Activated CD4-positive, alpha-beta memory T cell treated with anti-CD3 and anti-CD28 coated beads, Interleukin-2, amount 10 ng/mL, durations not matched to agents 7 days and 5 days (primary cell): ENCODE measurements at regions not wholly inside any gene's neighbourhood (a gene's known extent, or its start where the extent isn't known, plus 50 kb on each side); places are given as distances from the start of the nearest gene placed in this dataset.

ENCODE experiments used
- CTCF ChIA-PET: fragments of 350-600 bp; sonication (Branson Sonifier 250); formaldehyde crosslinking; loops from one replicate; lab custom pipeline; 2021; ENCODE audit warnings: antibody characterized with exemption, inconsistent platforms; lab: Charles Lee
- POLR2A ChIA-PET: fragments of 350-600 bp; sonication (Branson Sonifier 250); formaldehyde crosslinking; loops from one replicate; lab custom pipeline; 2021; ENCODE audit warnings: antibody characterized with exemption; lab: Charles Lee
- DNase-seq: peaks from one replicate; pipeline ENCODE4 v3.0.0-alpha.2; 2020
- H3K27ac Mint-ChIP-seq: one replicate; pipeline ENCODE4 v1.8.0; 2021; ENCODE audit warnings: mild to moderate bottlenecking, mixed read lengths
- H3K27me3 Mint-ChIP-seq: one replicate; pipeline ENCODE4 v1.8.0; 2021; ENCODE audit warnings: mixed read lengths
- H3K36me3 Mint-ChIP-seq: one replicate; pipeline ENCODE4 v1.8.0; 2021; ENCODE audit warnings: low read depth, mixed read lengths
- H3K4me1 Mint-ChIP-seq: one replicate; pipeline ENCODE4 v1.8.0; 2021; ENCODE audit warnings: mixed read lengths
- H3K4me3 Mint-ChIP-seq: one replicate; pipeline ENCODE4 v1.8.0; 2021; ENCODE audit warnings: mild to moderate bottlenecking, mixed read lengths
- H3K9me3 Mint-ChIP-seq: one replicate; pipeline ENCODE4 v1.8.0; 2021; ENCODE audit warnings: mixed read lengths

- ChIA-PET POLR2A (no interaction called here), CTCF (no interaction called here)
- no peaks in the 10 kb centered on the region for H3K9me3 Mint-ChIP-seq
- no peaks in the 10 kb centered on the region for H3K4me1 Mint-ChIP-seq
- H3K27ac Mint-ChIP-seq, result no peak overlapping the region
- H3K36me3 Mint-ChIP-seq, result no peaks in the 10 kb centered on the region
- no peak for DNase-seq
- H3K4me3 Mint-ChIP-seq, result no peak overlapping the region
- no peaks in the 10 kb centered on the region for H3K27me3 Mint-ChIP-seq
These were observed 446.3 kb upstream of the POT1 start for GRCh38 chr7:125375942-125376341.

- DNase-seq, result no peak
- Mint-ChIP-seq H3K4me3 (no peak overlapping the region), H3K36me3 (no peaks in the 10 kb centered on the region), H3K27ac (no peak overlapping the region), H3K27me3 (no peaks in the 10 kb centered on the region), H3K9me3 (peaks cover 6% of the 10 kb centered on the region), H3K4me1 (no peaks in the 10 kb centered on the region)
- ChIA-PET POLR2A (no interaction called here), CTCF (interaction anchor here (0.6 kb wide), 1 partner anchor 482 kb away, joined by 3 read pairs; no protein-coding TSS in a partner anchor)
These were observed 440.9 kb upstream of the POT1 start for GRCh38 chr7:125370502-125370901.

- no peak overlapping the region for H3K4me3 Mint-ChIP-seq
These were observed 434.2 kb upstream of the POT1 start for GRCh38 chr7:125363873-125364272.

GRCh38 chr7:125358551-125359167 lies 429.0 kb upstream of the POT1 start:
- POLR2A ChIA-PET, result no interaction called here
- no peak for DNase-seq
- H3K4me1 Mint-ChIP-seq, result no peaks in the 10 kb centered on the region
- no peaks in the 10 kb centered on the region for H3K36me3 Mint-ChIP-seq
- no peaks in the 10 kb centered on the region for H3K27me3 Mint-ChIP-seq
- CTCF ChIA-PET, result no interaction called here
- H3K9me3 Mint-ChIP-seq, result no peaks in the 10 kb centered on the region
- H3K4me3 Mint-ChIP-seq, result no peak overlapping the region
- no peak overlapping the region for H3K27ac Mint-ChIP-seq

More at GRCh38 chr7:125363873-125364272, 434.2 kb upstream of the POT1 start:
- Mint-ChIP-seq H3K9me3 (peaks cover 8% of the 10 kb centered on the region), H3K36me3 (no peaks in the 10 kb centered on the region), H3K27ac (no peak overlapping the region), H3K27me3 (no peaks in the 10 kb centered on the region), H3K4me1 (no peaks in the 10 kb centered on the region)
- ChIA-PET POLR2A (no interaction called here), CTCF (no interaction called here)
- DNase-seq, result no peak

GRCh38 chr7:125357676-125358455 lies 428.2 kb upstream of the POT1 start:
- CTCF ChIA-PET, result no interaction called here
- no peaks in the 10 kb centered on the region for H3K36me3 Mint-ChIP-seq

GRCh38 chr7:125355899-125356298 lies 426.3 kb upstream of the POT1 start:
- DNase-seq, result no peak
- Mint-ChIP-seq H3K9me3 (no peaks in the 10 kb centered on the region), H3K4me3 (no peak overlapping the region), H3K27ac (no peak overlapping the region), H3K27me3 (no peaks in the 10 kb centered on the region), H3K36me3 (no peaks in the 10 kb centered on the region), H3K4me1 (no peaks in the 10 kb centered on the region)
- ChIA-PET CTCF (no interaction called here), POLR2A (no interaction called here)

More at GRCh38 chr7:125357676-125358455, 428.2 kb upstream of the POT1 start:
- Mint-ChIP-seq H3K27ac (no peak overlapping the region), H3K27me3 (no peaks in the 10 kb centered on the region), H3K4me3 (no peak overlapping the region), H3K4me1 (no peaks in the 10 kb centered on the region), H3K9me3 (no peaks in the 10 kb centered on the region)
- POLR2A ChIA-PET, result no interaction called here
- no peak for DNase-seq

- H3K36me3 Mint-ChIP-seq, result no peaks in the 10 kb centered on the region
- H3K4me3 Mint-ChIP-seq, result no peak overlapping the region
- H3K4me1 Mint-ChIP-seq, result no peaks in the 10 kb centered on the region
- ChIA-PET POLR2A (no interaction called here), CTCF (no interaction called here)
- DNase-seq, result no peak
- H3K27ac Mint-ChIP-seq, result no peak overlapping the region
- H3K27me3 Mint-ChIP-seq, result no peaks in the 10 kb centered on the region
- H3K9me3 Mint-ChIP-seq, result peaks cover 4% of the 10 kb centered on the region
These were observed 417.6 kb upstream of the POT1 start for GRCh38 chr7:125347269-125347668.

- Mint-ChIP-seq H3K27ac (no peak overlapping the region), H3K36me3 (no peaks in the 10 kb centered on the region), H3K4me1 (no peaks in the 10 kb centered on the region), H3K9me3 (peaks cover 6% of the 10 kb centered on the region), H3K27me3 (no peaks in the 10 kb centered on the region), H3K4me3 (no peak overlapping the region)
- DNase-seq, result no peak
- POLR2A ChIA-PET, result no interaction called here
- CTCF ChIA-PET, result no interaction called here
These were observed 408.5 kb upstream of the POT1 start for GRCh38 chr7:125338110-125338509.

GRCh38 chr7:125336326-125336725 lies 406.7 kb upstream of the POT1 start:
- H3K36me3 Mint-ChIP-seq, result no peaks in the 10 kb centered on the region
- no peaks in the 10 kb centered on the region for H3K27me3 Mint-ChIP-seq
- POLR2A ChIA-PET, result no interaction called here
- CTCF ChIA-PET, result no interaction called here
- H3K4me1 Mint-ChIP-seq, result no peaks in the 10 kb centered on the region
- no peak overlapping the region for H3K4me3 Mint-ChIP-seq
- H3K27ac Mint-ChIP-seq, result no peak overlapping the region
- no peak for DNase-seq
- H3K9me3 Mint-ChIP-seq, result peaks cover 6% of the 10 kb centered on the region

GRCh38 chr7:125326666-125327255 lies 397.1 kb upstream of the POT1 start:
- DNase-seq, result no peak
- no peak overlapping the region for H3K27ac Mint-ChIP-seq
- POLR2A ChIA-PET, result no interaction called here
- H3K27me3 Mint-ChIP-seq, result no peaks in the 10 kb centered on the region
- H3K9me3 Mint-ChIP-seq, result peaks cover 5% of the 10 kb centered on the region
- H3K36me3 Mint-ChIP-seq, result no peaks in the 10 kb centered on the region
- CTCF ChIA-PET, result no interaction called here
- no peaks in the 10 kb centered on the region for H3K4me1 Mint-ChIP-seq
- no peak overlapping the region for H3K4me3 Mint-ChIP-seq

GRCh38 chr7:125316466-125316865 lies 386.8 kb upstream of the POT1 start:
- ChIA-PET CTCF (no interaction called here), POLR2A (no interaction called here)
- no peak for DNase-seq
- Mint-ChIP-seq H3K4me3 (no peak overlapping the region), H3K9me3 (no peaks in the 10 kb centered on the region), H3K27ac (no peak overlapping the region), H3K36me3 (no peaks in the 10 kb centered on the region), H3K4me1 (no peaks in the 10 kb centered on the region), H3K27me3 (no peaks in the 10 kb centered on the region)

GRCh38 chr7:125299003-125299765 lies 369.6 kb upstream of the POT1 start:
- Mint-ChIP-seq H3K9me3 (peaks cover 5% of the 10 kb centered on the region), H3K27ac (no peak overlapping the region), H3K27me3 (no peaks in the 10 kb centered on the region), H3K36me3 (no peaks in the 10 kb centered on the region), H3K4me3 (no peak overlapping the region), H3K4me1 (no peaks in the 10 kb centered on the region)
- ChIA-PET CTCF (no interaction called here), POLR2A (no interaction called here)
- DNase-seq, result no peak

- H3K36me3 Mint-ChIP-seq, result no peaks in the 10 kb centered on the region
- H3K27me3 Mint-ChIP-seq, result no peaks in the 10 kb centered on the region
- no peak for DNase-seq
- no peak overlapping the region for H3K27ac Mint-ChIP-seq
- POLR2A ChIA-PET, result no interaction called here
- H3K9me3 Mint-ChIP-seq, result peaks cover 4% of the 10 kb centered on the region
- no peak overlapping the region for H3K4me3 Mint-ChIP-seq
- no peaks in the 10 kb centered on the region for H3K4me1 Mint-ChIP-seq
- CTCF ChIA-PET, result no interaction called here
These were observed 350.3 kb upstream of the POT1 start for GRCh38 chr7:125279961-125280360.
